NCI-H1092 treated with DMSO at 0.1 percent for 48 hours (cell line): ENCODE measurements at regions not wholly inside any gene's neighbourhood (a gene's known extent, or its start where the extent isn't known, plus 50 kb on each side); places are given as distances from the start of the nearest gene placed in this dataset.
A peak's percentile ranks its signal among the peaks of the same experiment; 100 is the strongest.

ENCODE experiments used
- DNase-seq: peaks from one replicate; lab custom pipeline; 2025; lab: John Stamatoyannopoulos, UW

- DNase-seq, result no peak
Observed at GRCh38 chr10:29856295-29856694, 203.1 kb downstream of the JCAD start.

- no peak for DNase-seq
Observed at GRCh38 chr10:29853913-29854312, 205.5 kb downstream of the JCAD start.

- no peak for DNase-seq
Observed at GRCh38 chr10:29851241-29851640, 208.1 kb downstream of the JCAD start.

- DNase-seq, result no peak
Observed at GRCh38 chr10:29850371-29850770, 209.0 kb downstream of the JCAD start.

- DNase-seq, result no peak
Observed at GRCh38 chr10:29849886-29850285, 209.5 kb downstream of the JCAD start.

GRCh38 chr10:29849126-29849833 is 210.1 kb downstream of the JCAD start:
- no peak for DNase-seq

- DNase-seq, result no peak
Observed at GRCh38 chr10:29846881-29847280, 212.1 kb upstream of the SVIL start.

- DNase-seq, result no peak
Observed at GRCh38 chr10:29845166-29845565, 210.4 kb upstream of the SVIL start.

- DNase-seq, result no peak
Observed at GRCh38 chr10:29843143-29843542, 208.4 kb upstream of the SVIL start.

- DNase-seq, result peak; percentile 88
Observed at GRCh38 chr10:29841724-29842649, 207.2 kb upstream of the SVIL start.

- peak; percentile 30 for DNase-seq
Observed at GRCh38 chr10:29840516-29841276, 205.9 kb upstream of the SVIL start.

- DNase-seq, result peak; percentile 24
Observed at GRCh38 chr10:29839826-29840515, 205.2 kb upstream of the SVIL start.

- DNase-seq, result no peak
Observed at GRCh38 chr10:29838539-29838938, 203.8 kb upstream of the SVIL start.

GRCh38 chr10:29837586-29837985 is 202.8 kb upstream of the SVIL start:
- DNase-seq, result no peak

- no peak for DNase-seq
Observed at GRCh38 chr10:29836396-29836795, 201.6 kb upstream of the SVIL start.

- DNase-seq, result no peak
Observed at GRCh38 chr10:29835055-29835454, 200.3 kb upstream of the SVIL start.

GRCh38 chr10:29830531-29831512 is 196.1 kb upstream of the SVIL start:
- no peak for DNase-seq

GRCh38 chr10:29829776-29830175 is 195.0 kb upstream of the SVIL start:
- DNase-seq, result no peak

- no peak for DNase-seq
Observed at GRCh38 chr10:29828956-29829355, 194.2 kb upstream of the SVIL start.

GRCh38 chr10:29828440-29828894 is 193.7 kb upstream of the SVIL start:
- no peak for DNase-seq

GRCh38 chr10:29827512-29827911 is 192.7 kb upstream of the SVIL start:
- DNase-seq, result no peak
